ENCODE measurements at regions not wholly inside any gene's neighbourhood (a gene's known extent, or its start where the extent isn't known, plus 50 kb on each side); places are given as distances from the start of the nearest gene placed in this dataset.

DNA sequence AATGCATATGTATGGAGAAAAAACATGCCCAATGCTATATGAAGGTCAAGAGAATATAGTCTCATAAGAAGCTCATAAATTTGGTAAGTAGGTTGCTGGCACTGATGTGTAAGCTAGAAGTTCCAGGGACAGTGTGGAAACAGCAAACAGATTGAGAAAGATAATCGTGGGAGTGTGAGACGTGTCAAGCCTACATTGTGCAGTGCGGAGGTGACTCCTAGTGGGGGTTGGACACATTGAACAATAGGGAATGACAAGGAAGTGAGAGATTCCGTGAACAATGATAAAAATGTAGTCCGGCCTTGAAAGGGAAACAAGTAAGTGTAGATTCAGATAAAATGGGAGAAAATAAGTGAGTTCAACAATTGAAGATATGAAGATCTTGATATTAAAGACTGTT is 788.4 kb upstream of the PRMT6 start:
- CTCF ChIA-PET = no interaction called here
- no peak overlapping the region for H3K4me3 ChIP-seq (ENCODE audit: control insufficient read depth in 1 of 7, extremely low read depth in 1 of 7, insufficient read depth in 4 of 7, low read depth in 2 of 7, low read length in 6 of 7)
- no peak for DNase-seq

DNA sequence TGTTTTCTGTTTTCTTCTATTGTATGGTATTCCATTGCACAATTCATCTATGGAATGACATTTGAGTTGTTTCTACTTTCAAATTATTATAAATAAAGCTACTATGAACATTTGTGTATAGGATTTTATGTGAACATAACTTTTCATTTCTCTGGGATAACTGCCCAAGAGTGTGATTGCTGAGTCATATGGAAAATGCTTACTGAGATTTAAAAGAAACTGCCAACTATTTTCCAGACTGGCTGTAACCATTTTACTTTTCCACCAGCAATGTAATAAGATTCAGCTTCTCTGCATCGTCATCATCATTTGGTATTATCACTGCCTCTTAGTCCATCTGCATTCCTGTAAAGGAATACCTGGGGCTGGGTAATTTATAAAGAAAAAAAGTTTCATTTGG is 779.6 kb upstream of the PRMT6 start:
- Histone ChIP-seq H3K9me3 (ENCODE audit: control extremely low read depth in 1 of 5, control insufficient read depth in 4 of 5, insufficient read depth in 2 of 5, low read depth in 1 of 5, low read length in 4 of 5) (peaks cover 0 to under 1% (median 0%) of the 10 kb centered on the region in 5 experiments), H3K27me3 (replicated peaks in 2 of 5; ENCODE audit: control insufficient read depth in 4 of 5, insufficient read depth in 5 of 5, low read length in 4 of 5) (no peaks in the 10 kb centered on the region), H3K4me3 (ENCODE audit: control insufficient read depth in 1 of 7, extremely low read depth in 1 of 7, insufficient read depth in 4 of 7, low read depth in 2 of 7, low read length in 6 of 7) (no peak overlapping the region), H3K4me1 (ENCODE audit: control extremely low read depth in 1 of 4, control insufficient read depth in 4 of 4, insufficient read depth in 4 of 4, low read length in 3 of 4) (no peaks in the 10 kb centered on the region), H3K36me3 (ENCODE audit: control insufficient read depth in 4 of 4, insufficient read depth in 4 of 4, low read length in 3 of 4) (no peaks in the 10 kb centered on the region), H3K27ac (ENCODE audit: insufficient read depth in 1 of 2, low read depth in 1 of 2, low read length in 2 of 2, poor library complexity in 1 of 2, severe bottlenecking in 2 of 2) (no peak overlapping the region)
- DNase-seq = no peak
- ChIA-PET POLR2A (no interaction called here), CTCF (no interaction called here)
- WGBS (ENCODE audit: insufficient coverage) = no CpG with 5 or more reads among the region's 1 CpG

More for the DNA sequence above, 788.4 kb upstream of the PRMT6 start:
- WGBS (ENCODE audit: insufficient coverage) = 65% methylated on average over 5 of the region's 5 CpGs
- peaks cover 0 to 3% (median 0%) of the 10 kb centered on the region in 5 experiments for H3K9me3 ChIP-seq (ENCODE audit: control extremely low read depth in 1 of 5, control insufficient read depth in 4 of 5, insufficient read depth in 2 of 5, low read depth in 1 of 5, low read length in 4 of 5)
- no peaks in the 10 kb centered on the region for H3K4me1 ChIP-seq (ENCODE audit: control extremely low read depth in 1 of 4, control insufficient read depth in 4 of 4, insufficient read depth in 4 of 4, low read length in 3 of 4)
- no peak overlapping the region for H3K27ac ChIP-seq (ENCODE audit: insufficient read depth in 1 of 2, low read depth in 1 of 2, low read length in 2 of 2, poor library complexity in 1 of 2, severe bottlenecking in 2 of 2)
- no peaks in the 10 kb centered on the region for H3K27me3 ChIP-seq (replicated peaks in 2 of 5; ENCODE audit: control insufficient read depth in 4 of 5, insufficient read depth in 5 of 5, low read length in 4 of 5)
- POLR2A ChIA-PET = no interaction called here
- no peaks in the 10 kb centered on the region for H3K36me3 ChIP-seq (ENCODE audit: control insufficient read depth in 4 of 4, insufficient read depth in 4 of 4, low read length in 3 of 4)

DNA sequence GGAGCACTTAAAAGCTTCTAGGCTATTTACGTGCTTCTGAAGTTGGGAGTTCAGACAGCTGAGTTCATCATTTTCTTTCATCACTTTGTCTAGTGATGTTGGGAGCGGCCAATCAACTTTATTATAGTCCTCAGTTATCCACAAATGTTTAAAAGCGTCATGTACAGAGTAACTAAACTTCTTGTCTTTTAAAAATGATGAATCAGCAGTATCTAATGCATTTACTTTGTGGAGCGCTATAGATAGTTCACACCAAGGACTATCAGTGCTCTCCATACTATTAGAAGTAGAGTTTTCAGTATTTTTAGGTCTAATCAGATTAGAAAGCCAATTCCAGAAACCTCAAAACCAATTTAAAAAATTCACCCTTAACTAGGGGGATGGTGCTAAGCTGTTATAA is 778.7 kb upstream of the PRMT6 start:
- CTCF ChIA-PET = no interaction called here
- Histone ChIP-seq H3K4me1 (ENCODE audit: control extremely low read depth in 1 of 4, control insufficient read depth in 4 of 4, insufficient read depth in 4 of 4, low read length in 3 of 4) (no peaks in the 10 kb centered on the region), H3K9me3 (ENCODE audit: control extremely low read depth in 1 of 5, control insufficient read depth in 4 of 5, insufficient read depth in 2 of 5, low read depth in 1 of 5, low read length in 4 of 5) (no peaks in the 10 kb centered on the region), H3K4me3 (ENCODE audit: control insufficient read depth in 1 of 7, extremely low read depth in 1 of 7, insufficient read depth in 4 of 7, low read depth in 2 of 7, low read length in 6 of 7) (no peak overlapping the region), H3K27ac (ENCODE audit: insufficient read depth in 1 of 2, low read depth in 1 of 2, low read length in 2 of 2, poor library complexity in 1 of 2, severe bottlenecking in 2 of 2) (no peak overlapping the region), H3K36me3 (ENCODE audit: control insufficient read depth in 4 of 4, insufficient read depth in 4 of 4, low read length in 3 of 4) (no peaks in the 10 kb centered on the region), H3K27me3 (replicated peaks in 2 of 5; ENCODE audit: control insufficient read depth in 4 of 5, insufficient read depth in 5 of 5, low read length in 4 of 5) (no peaks in the 10 kb centered on the region)
- 80% methylated on average over 1 of the region's 4 CpGs for WGBS (ENCODE audit: insufficient coverage)
- POLR2A ChIA-PET = no interaction called here
- DNase-seq = no peak

DNA sequence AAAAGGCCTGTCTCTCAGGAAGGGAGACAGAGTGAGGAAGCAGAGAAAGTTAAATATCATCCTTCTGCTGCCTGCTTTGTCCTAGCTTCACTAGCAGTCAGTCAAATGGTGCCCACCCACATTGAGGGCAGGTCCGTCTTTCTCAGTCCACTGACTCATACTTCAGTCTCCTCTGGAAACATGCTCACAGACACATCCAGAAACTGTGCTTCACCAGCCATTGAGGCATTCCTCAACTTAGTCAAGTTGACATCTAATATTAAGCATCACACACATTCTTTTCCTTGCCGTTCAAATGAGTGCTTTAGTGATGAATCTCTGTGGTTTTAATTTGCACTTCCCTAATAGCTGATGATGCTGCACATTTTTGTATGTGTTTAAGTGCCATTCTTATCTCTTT is 777.8 kb upstream of the PRMT6 start:
- H3K36me3 ChIP-seq (ENCODE audit: control insufficient read depth in 4 of 4, insufficient read depth in 4 of 4, low read length in 3 of 4) = no peaks in the 10 kb centered on the region
- H3K4me3 ChIP-seq (ENCODE audit: control insufficient read depth in 1 of 7, extremely low read depth in 1 of 7, insufficient read depth in 4 of 7, low read depth in 2 of 7, low read length in 6 of 7) = no peak overlapping the region
- H3K27ac ChIP-seq (ENCODE audit: insufficient read depth in 1 of 2, low read depth in 1 of 2, low read length in 2 of 2, poor library complexity in 1 of 2, severe bottlenecking in 2 of 2) = no peak overlapping the region
- H3K4me1 ChIP-seq (ENCODE audit: control extremely low read depth in 1 of 4, control insufficient read depth in 4 of 4, insufficient read depth in 4 of 4, low read length in 3 of 4) = no peaks in the 10 kb centered on the region
- no peak for DNase-seq
- 75% methylated on average over 1 of the region's 2 CpGs for WGBS (ENCODE audit: insufficient coverage)
- CTCF ChIA-PET = no interaction called here
- H3K9me3 ChIP-seq (ENCODE audit: control extremely low read depth in 1 of 5, control insufficient read depth in 4 of 5, insufficient read depth in 2 of 5, low read depth in 1 of 5, low read length in 4 of 5) = no peaks in the 10 kb centered on the region
- POLR2A ChIA-PET = no interaction called here
- no peaks in the 10 kb centered on the region for H3K27me3 ChIP-seq (replicated peaks in 2 of 5; ENCODE audit: control insufficient read depth in 4 of 5, insufficient read depth in 5 of 5, low read length in 4 of 5)

DNA sequence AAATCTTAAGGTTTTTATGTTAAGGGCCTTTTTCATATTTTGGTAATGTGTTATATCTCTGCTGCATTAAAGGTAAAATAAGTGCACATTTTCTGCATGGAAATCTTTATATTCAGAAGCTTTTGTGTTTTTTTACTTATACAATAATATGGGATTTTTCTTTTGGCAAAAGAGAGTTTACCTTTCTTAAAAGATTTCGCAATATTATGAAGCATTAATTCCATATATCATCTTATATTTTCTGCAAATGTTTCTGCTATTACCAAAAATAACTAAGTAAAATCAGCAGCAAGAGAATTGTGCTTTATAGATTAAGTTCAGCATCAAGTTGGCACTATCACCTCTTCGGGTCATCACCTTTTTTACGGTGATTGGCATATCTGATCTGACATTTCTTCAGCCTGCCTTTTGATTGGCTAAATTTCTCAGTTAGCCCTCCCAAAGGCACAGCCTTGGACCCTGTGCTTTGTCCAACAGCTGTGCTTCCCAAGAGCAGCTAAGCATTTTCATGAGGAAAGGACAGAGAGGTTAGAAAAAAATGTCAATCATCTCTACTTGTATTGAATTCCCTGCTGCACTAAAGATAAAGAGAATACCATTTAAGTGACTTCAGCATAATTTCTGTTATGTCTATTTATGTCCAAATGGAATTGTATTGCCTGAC is 767.1 kb upstream of the PRMT6 start:
- Histone ChIP-seq H3K4me3 (ENCODE audit: control insufficient read depth in 1 of 7, extremely low read depth in 1 of 7, insufficient read depth in 4 of 7, low read depth in 2 of 7, low read length in 6 of 7) (no peak overlapping the region), H3K36me3 (ENCODE audit: control insufficient read depth in 4 of 4, insufficient read depth in 4 of 4, low read length in 3 of 4) (no peaks in the 10 kb centered on the region), H3K4me1 (ENCODE audit: control extremely low read depth in 1 of 4, control insufficient read depth in 4 of 4, insufficient read depth in 4 of 4, low read length in 3 of 4) (no peaks in the 10 kb centered on the region), H3K9me3 (ENCODE audit: control extremely low read depth in 1 of 5, control insufficient read depth in 4 of 5, insufficient read depth in 2 of 5, low read depth in 1 of 5, low read length in 4 of 5) (peaks cover 0 to 2% (median 0%) of the 10 kb centered on the region in 5 experiments), H3K27me3 (replicated peaks in 2 of 5; ENCODE audit: control insufficient read depth in 4 of 5, insufficient read depth in 5 of 5, low read length in 4 of 5) (no peaks in the 10 kb centered on the region), H3K27ac (ENCODE audit: insufficient read depth in 1 of 2, low read depth in 1 of 2, low read length in 2 of 2, poor library complexity in 1 of 2, severe bottlenecking in 2 of 2) (no peak overlapping the region)
- ChIA-PET POLR2A (no interaction called here), CTCF (no interaction called here)
- 81% methylated on average over 2 of the region's 3 CpGs for WGBS (ENCODE audit: insufficient coverage)
- DNase-seq = no peak

DNA sequence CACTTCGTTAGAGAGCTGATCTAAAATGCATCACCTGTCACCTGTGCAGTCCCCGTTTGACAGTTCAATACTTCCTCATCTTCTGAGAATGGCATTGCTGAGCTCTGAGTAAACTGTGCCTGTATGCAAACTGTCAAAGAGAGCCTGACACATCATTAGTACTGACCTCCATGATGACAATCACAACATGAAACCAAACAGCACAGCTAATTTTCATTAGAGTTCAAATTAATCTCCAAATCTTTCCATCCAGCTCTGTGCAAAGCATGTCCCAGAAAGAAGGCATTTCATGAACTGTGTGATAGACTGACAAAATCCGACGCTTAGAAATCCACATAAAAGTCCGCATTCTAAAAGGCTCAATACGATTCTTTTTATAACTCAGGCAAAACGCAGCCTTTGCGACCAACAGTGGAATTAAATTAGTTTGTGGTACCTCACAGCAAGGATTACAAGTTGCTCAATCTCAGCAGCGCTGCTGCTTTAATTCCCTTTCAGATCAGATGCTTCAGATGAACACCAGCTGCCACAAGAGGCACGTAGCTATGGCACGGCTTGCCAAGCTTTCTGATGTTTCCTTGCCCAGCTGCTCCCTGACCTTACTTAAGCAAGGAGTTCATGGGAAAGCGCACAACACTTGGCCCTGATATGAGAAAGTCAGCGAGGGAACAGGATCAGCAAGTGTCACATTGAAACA is 765.5 kb upstream of the PRMT6 start:
- Histone ChIP-seq H3K27me3 (replicated peaks in 2 of 5; ENCODE audit: control insufficient read depth in 4 of 5, insufficient read depth in 5 of 5, low read length in 4 of 5) (no peaks in the 10 kb centered on the region), H3K4me3 (ENCODE audit: control insufficient read depth in 1 of 7, extremely low read depth in 1 of 7, insufficient read depth in 4 of 7, low read depth in 2 of 7, low read length in 6 of 7) (no peak overlapping the region), H3K4me1 (ENCODE audit: control extremely low read depth in 1 of 4, control insufficient read depth in 4 of 4, insufficient read depth in 4 of 4, low read length in 3 of 4) (no peaks in the 10 kb centered on the region), H3K27ac (ENCODE audit: insufficient read depth in 1 of 2, low read depth in 1 of 2, low read length in 2 of 2, poor library complexity in 1 of 2, severe bottlenecking in 2 of 2) (no peak overlapping the region), H3K9me3 (ENCODE audit: control extremely low read depth in 1 of 5, control insufficient read depth in 4 of 5, insufficient read depth in 2 of 5, low read depth in 1 of 5, low read length in 4 of 5) (no peaks in the 10 kb centered on the region), H3K36me3 (ENCODE audit: control insufficient read depth in 4 of 4, insufficient read depth in 4 of 4, low read length in 3 of 4) (no peaks in the 10 kb centered on the region)
- 84% methylated on average over 12 of the region's 13 CpGs for WGBS (ENCODE audit: insufficient coverage)
- no peak for DNase-seq
- POLR2A ChIA-PET = no interaction called here
- CTCF ChIA-PET = no interaction called here

DNA sequence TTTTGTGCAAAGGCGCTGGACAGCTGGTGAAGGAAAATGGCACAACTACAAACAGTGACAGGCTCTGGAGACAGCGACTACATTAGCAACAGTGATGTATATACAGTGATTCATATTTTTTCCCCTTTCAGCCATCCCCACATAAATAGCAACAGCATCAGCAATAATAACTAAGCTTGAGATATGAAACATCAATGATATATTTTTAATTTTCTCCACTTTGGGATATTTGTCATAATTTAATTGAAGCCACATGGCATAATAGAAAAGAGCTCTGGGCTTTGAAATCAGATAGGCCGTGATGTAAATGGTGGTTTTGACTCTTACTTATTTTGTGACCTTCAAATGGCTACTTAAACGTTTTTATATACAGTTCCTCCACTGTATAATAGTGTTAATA is 764.3 kb upstream of the PRMT6 start:
- no peak for DNase-seq
- H3K4me1 ChIP-seq (ENCODE audit: control extremely low read depth in 1 of 4, control insufficient read depth in 4 of 4, insufficient read depth in 4 of 4, low read length in 3 of 4) = no peaks in the 10 kb centered on the region
- no peaks in the 10 kb centered on the region for H3K27me3 ChIP-seq (replicated peaks in 2 of 5; ENCODE audit: control insufficient read depth in 4 of 5, insufficient read depth in 5 of 5, low read length in 4 of 5)
- no peaks in the 10 kb centered on the region for H3K36me3 ChIP-seq (ENCODE audit: control insufficient read depth in 4 of 4, insufficient read depth in 4 of 4, low read length in 3 of 4)
- CTCF ChIA-PET = no interaction called here
- H3K27ac ChIP-seq (ENCODE audit: insufficient read depth in 1 of 2, low read depth in 1 of 2, low read length in 2 of 2, poor library complexity in 1 of 2, severe bottlenecking in 2 of 2) = no peak overlapping the region
- POLR2A ChIA-PET = no interaction called here
- H3K9me3 ChIP-seq (ENCODE audit: control extremely low read depth in 1 of 5, control insufficient read depth in 4 of 5, insufficient read depth in 2 of 5, low read depth in 1 of 5, low read length in 4 of 5) = no peaks in the 10 kb centered on the region
- no peak overlapping the region for H3K4me3 ChIP-seq (ENCODE audit: control insufficient read depth in 1 of 7, extremely low read depth in 1 of 7, insufficient read depth in 4 of 7, low read depth in 2 of 7, low read length in 6 of 7)
- no CpG with 5 or more reads among the region's 4 CpGs for WGBS (ENCODE audit: insufficient coverage)
